ENCODE measurements at regions not wholly inside any gene's neighbourhood (a gene's known extent, or its start where the extent isn't known, plus 50 kb on each side); places are given as distances from the start of the nearest gene placed in this dataset.

GRCh38 chr21:19510057-19510456 lies 1106.5 kb upstream of the TMPRSS15 start:
- no peak for TF ChIP-seq POLR2A (IDR thresholded peaks at IDR 0.05; ENCODE audit: low read depth, low read length)
- TF ChIP-seq CTCF (IDR thresholded peaks at IDR 0.05; ENCODE audit: extremely low read depth in 1 of 2, insufficient read depth in 1 of 2, low read depth in 1 of 2, low read length in 2 of 2), result no peak
- TF ChIP-seq EZH2 (IDR thresholded peaks at IDR 0.05; ENCODE audit: borderline replicate concordance, low read depth, low read length, severe bottlenecking), result no peak
- no peak for TF ChIP-seq MAX (IDR thresholded peaks at IDR 0.05; ENCODE audit: insufficient read depth, insufficient read length)

Measured in endothelial cell of umbilical vein (primary cell).